Activated CD8-positive, alpha-beta T cell treated with anti-CD3 and anti-CD28 coated beads, Interleukin-2, amount 10 ng/mL, durations not matched to agents 7 days and 5 days (primary cell): ENCODE measurements at regions not wholly inside any gene's neighbourhood (a gene's known extent, or its start where the extent isn't known, plus 50 kb on each side); places are given as distances from the start of the nearest gene placed in this dataset.

ENCODE experiments used
- ATAC-seq: fragments of 150-1000 bp; cut with Tn5 transposase; one replicate; pipeline ENCODE4 v1.10.0; 2021; ENCODE audit warnings: moderate library complexity
- CTCF ChIA-PET: fragments of 350-600 bp; sonication (Branson Sonifier 250); formaldehyde crosslinking; loops from one replicate; lab custom pipeline; 2021; ENCODE audit warnings: antibody characterized with exemption; lab: Charles Lee
- POLR2A ChIA-PET: fragments of 350-600 bp; sonication (Branson Sonifier 250); formaldehyde crosslinking; loops from one replicate; lab custom pipeline; 2021; ENCODE audit warnings: antibody characterized with exemption; lab: Charles Lee
- DNase-seq: peaks from one replicate; pipeline ENCODE4 v3.0.0-alpha.2; 2020
- H3K27ac Mint-ChIP-seq: one replicate; pipeline ENCODE4 v1.8.0; 2021; ENCODE audit warnings: mild to moderate bottlenecking, mixed read lengths
- H3K27me3 Mint-ChIP-seq: one replicate; pipeline ENCODE4 v1.8.0; 2021; ENCODE audit warnings: low read depth, mixed read lengths
- H3K36me3 Mint-ChIP-seq: one replicate; pipeline ENCODE4 v1.8.0; 2021; ENCODE audit warnings: low read depth, mixed read lengths
- H3K4me1 Mint-ChIP-seq: one replicate; pipeline ENCODE4 v1.8.0; 2021; ENCODE audit warnings: low read depth, mixed read lengths
- H3K4me3 Mint-ChIP-seq: one replicate; pipeline ENCODE4 v1.8.0; 2021; ENCODE audit warnings: mild to moderate bottlenecking, mixed read lengths
- H3K9me3 Mint-ChIP-seq: one replicate; pipeline ENCODE4 v1.8.0; 2022; ENCODE audit warnings: mixed read lengths; ENCODE audit not compliant: insufficient read depth

- Mint-ChIP-seq H3K36me3 (no peaks in the 10 kb centered on the region), H3K4me1 (no peaks in the 10 kb centered on the region), H3K4me3 (no peak overlapping the region), H3K27ac (no peak overlapping the region), H3K9me3 (peaks cover 14% of the 10 kb centered on the region), H3K27me3 (no peaks in the 10 kb centered on the region)
- ChIA-PET CTCF (no interaction called here), POLR2A (no interaction called here)
- ATAC-seq, result no peak
- DNase-seq, result no peak
These were observed 767.1 kb upstream of the API5 start for GRCh38 chr11:42544726-42545125.

- no peak for ATAC-seq
- H3K27me3 Mint-ChIP-seq, result no peaks in the 10 kb centered on the region
- H3K4me3 Mint-ChIP-seq, result no peak overlapping the region
- H3K9me3 Mint-ChIP-seq, result peaks cover 14% of the 10 kb centered on the region
- H3K36me3 Mint-ChIP-seq, result no peaks in the 10 kb centered on the region
- H3K27ac Mint-ChIP-seq, result no peak overlapping the region
- H3K4me1 Mint-ChIP-seq, result no peaks in the 10 kb centered on the region
- DNase-seq, result no peak
- ChIA-PET POLR2A (no interaction called here), CTCF (no interaction called here)
These were observed 765.8 kb upstream of the API5 start for GRCh38 chr11:42545954-42546353.

GRCh38 chr11:42552786-42553185, 759.0 kb upstream of the API5 start:
- ChIA-PET CTCF (no interaction called here), POLR2A (no interaction called here)
- Mint-ChIP-seq H3K27ac (no peak overlapping the region), H3K27me3 (no peaks in the 10 kb centered on the region), H3K4me1 (no peaks in the 10 kb centered on the region), H3K9me3 (peaks cover 3% of the 10 kb centered on the region), H3K4me3 (no peak overlapping the region), H3K36me3 (no peaks in the 10 kb centered on the region)
- DNase-seq (no peak), ATAC-seq (no peak)

GRCh38 chr11:42555190-42555589, 756.6 kb upstream of the API5 start:
- no peak overlapping the region for H3K4me3 Mint-ChIP-seq
- H3K4me1 Mint-ChIP-seq, result no peaks in the 10 kb centered on the region
- ChIA-PET POLR2A (no interaction called here), CTCF (no interaction called here)
- H3K27ac Mint-ChIP-seq, result no peak overlapping the region
- peaks cover 7% of the 10 kb centered on the region for H3K9me3 Mint-ChIP-seq
- DNase-seq, result no peak
- H3K27me3 Mint-ChIP-seq, result no peaks in the 10 kb centered on the region
- no peak for ATAC-seq
- H3K36me3 Mint-ChIP-seq, result no peaks in the 10 kb centered on the region

DNA sequence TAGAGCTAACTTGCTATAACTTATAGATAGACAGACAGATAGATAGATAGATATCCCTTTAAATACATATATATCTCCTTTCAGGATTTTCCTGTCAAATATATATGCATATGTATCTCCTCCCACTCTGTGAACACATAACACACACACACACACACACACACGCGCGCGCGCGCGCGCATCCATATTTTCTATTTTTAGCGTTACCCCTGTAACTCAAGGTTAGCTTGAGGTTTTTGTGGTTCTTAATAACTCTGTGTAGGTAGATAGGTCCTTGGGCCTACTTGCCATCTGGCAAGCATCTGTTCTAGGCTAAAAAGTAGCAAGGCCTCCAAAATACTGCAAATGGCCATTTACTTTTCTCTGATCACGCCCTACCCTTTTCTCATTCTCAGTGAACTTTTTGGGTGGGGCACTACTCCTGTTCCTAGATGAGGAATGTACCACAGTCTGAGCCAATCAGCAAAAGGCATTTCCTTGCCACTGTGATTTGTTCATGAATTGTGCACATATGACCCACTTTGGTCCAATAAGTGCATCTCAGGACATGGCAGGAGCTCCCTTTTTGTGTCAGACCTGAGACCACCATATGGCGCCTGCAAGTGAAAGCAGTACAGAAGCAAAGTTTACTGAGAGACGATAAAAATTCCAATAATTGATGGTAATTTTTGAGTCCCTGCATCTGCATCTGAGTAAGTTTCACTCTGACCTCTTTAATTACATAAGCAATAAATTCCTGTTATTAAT, 740.5 kb upstream of the API5 start:
- ChIA-PET POLR2A (no interaction called here), CTCF (no interaction called here)
- H3K4me1 Mint-ChIP-seq, result no peaks in the 10 kb centered on the region
- H3K27me3 Mint-ChIP-seq, result no peaks in the 10 kb centered on the region
- H3K36me3 Mint-ChIP-seq, result no peaks in the 10 kb centered on the region
- H3K4me3 Mint-ChIP-seq, result no peak overlapping the region
- H3K9me3 Mint-ChIP-seq, result peaks cover 24% of the 10 kb centered on the region
- ATAC-seq (no peak), DNase-seq (no peak)
- no peak overlapping the region for H3K27ac Mint-ChIP-seq

GRCh38 chr11:42571878-42572610, 739.8 kb upstream of the API5 start:
- ChIA-PET POLR2A (no interaction called here), CTCF (no interaction called here)
- H3K4me1 Mint-ChIP-seq, result no peaks in the 10 kb centered on the region
- no peak for ATAC-seq
- H3K36me3 Mint-ChIP-seq, result no peaks in the 10 kb centered on the region
- H3K4me3 Mint-ChIP-seq, result no peak overlapping the region
- H3K9me3 Mint-ChIP-seq, result peaks cover 24% of the 10 kb centered on the region
- H3K27ac Mint-ChIP-seq, result no peak overlapping the region
- no peaks in the 10 kb centered on the region for H3K27me3 Mint-ChIP-seq
- DNase-seq, result no peak

- ATAC-seq (no peak), DNase-seq (no peak)
- POLR2A ChIA-PET, result no interaction called here
- no peak overlapping the region for H3K4me3 Mint-ChIP-seq
- H3K27ac Mint-ChIP-seq, result no peak overlapping the region
- H3K36me3 Mint-ChIP-seq, result no peaks in the 10 kb centered on the region
- H3K9me3 Mint-ChIP-seq, result peaks cover 20% of the 10 kb centered on the region
- CTCF ChIA-PET, result no interaction called here
- no peaks in the 10 kb centered on the region for H3K4me1 Mint-ChIP-seq
- H3K27me3 Mint-ChIP-seq, result no peaks in the 10 kb centered on the region
These were observed 735.5 kb upstream of the API5 start for GRCh38 chr11:42576318-42576717.

DNA sequence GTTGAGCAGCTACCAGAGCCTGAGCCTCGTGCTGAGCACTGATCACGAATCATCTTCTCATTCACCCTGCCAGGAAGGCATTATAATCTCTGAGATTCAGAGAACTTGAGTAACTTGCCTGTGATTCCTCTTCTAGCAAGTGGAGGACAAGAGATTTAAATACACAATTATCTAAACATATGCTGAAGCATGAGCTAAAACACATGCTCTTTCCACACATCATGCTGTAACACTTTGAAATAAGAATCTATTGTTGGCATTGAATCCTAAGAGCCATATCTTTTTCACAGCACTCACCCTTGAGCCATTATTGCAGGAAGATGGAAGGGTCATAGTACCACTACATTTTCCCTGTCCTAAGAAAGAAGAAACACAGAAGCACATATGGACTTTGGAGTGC, 722.5 kb upstream of the API5 start:
- Mint-ChIP-seq H3K4me3 (no peak overlapping the region), H3K9me3 (no peaks in the 10 kb centered on the region), H3K4me1 (no peaks in the 10 kb centered on the region), H3K27ac (no peak overlapping the region), H3K36me3 (no peaks in the 10 kb centered on the region), H3K27me3 (no peaks in the 10 kb centered on the region)
- DNase-seq (no peak), ATAC-seq (no peak)
- POLR2A ChIA-PET, result no interaction called here
- CTCF ChIA-PET, result no interaction called here

DNA sequence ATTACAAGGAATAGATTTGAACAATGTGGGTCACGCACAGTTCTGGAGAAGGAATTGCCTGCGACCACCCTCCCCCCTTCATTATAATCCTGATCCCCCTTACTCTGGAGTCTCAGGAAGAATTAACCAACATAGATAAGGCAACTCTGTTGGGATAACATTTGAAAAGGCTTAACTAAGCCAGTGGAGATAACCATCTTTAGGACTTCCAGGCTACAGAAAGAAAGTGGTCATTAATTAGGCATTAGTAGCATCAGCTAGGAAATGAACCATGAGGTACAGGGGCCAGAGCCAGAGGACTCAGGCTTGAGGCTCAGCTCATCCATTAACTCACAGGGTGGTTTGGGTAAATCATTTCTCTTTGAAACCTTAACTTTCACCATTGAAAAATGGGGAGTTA, 720.0 kb upstream of the API5 start:
- H3K36me3 Mint-ChIP-seq, result no peaks in the 10 kb centered on the region
- H3K4me1 Mint-ChIP-seq, result no peaks in the 10 kb centered on the region
- no peaks in the 10 kb centered on the region for H3K27me3 Mint-ChIP-seq
- H3K27ac Mint-ChIP-seq, result no peak overlapping the region
- ATAC-seq (no peak), DNase-seq (no peak)
- no peak overlapping the region for H3K4me3 Mint-ChIP-seq
- POLR2A ChIA-PET, result no interaction called here
- H3K9me3 Mint-ChIP-seq, result no peaks in the 10 kb centered on the region
- CTCF ChIA-PET, result no interaction called here

DNA sequence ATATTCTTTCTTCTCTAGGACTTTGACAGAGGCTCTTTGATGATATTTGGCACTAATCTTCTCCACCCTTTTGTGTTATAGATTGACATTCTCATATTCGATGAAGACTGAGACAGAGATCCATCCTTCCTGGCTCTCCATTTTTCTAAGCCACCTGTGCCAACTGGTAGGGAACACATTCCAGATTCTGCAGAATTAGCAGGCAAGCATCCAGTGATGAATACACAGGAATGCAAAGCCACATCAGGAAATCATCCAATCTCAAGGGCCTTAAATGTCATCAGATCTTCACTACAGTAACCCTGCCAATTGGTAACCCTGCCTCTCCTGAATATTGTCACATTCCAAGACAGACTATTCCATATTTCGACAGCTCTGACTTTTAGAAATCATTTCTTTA, 718.4 kb upstream of the API5 start:
- Mint-ChIP-seq H3K36me3 (no peaks in the 10 kb centered on the region), H3K27ac (no peak overlapping the region), H3K9me3 (no peaks in the 10 kb centered on the region), H3K4me3 (no peak overlapping the region), H3K27me3 (no peaks in the 10 kb centered on the region), H3K4me1 (no peaks in the 10 kb centered on the region)
- ATAC-seq (no peak), DNase-seq (no peak)
- CTCF ChIA-PET, result no interaction called here
- POLR2A ChIA-PET, result no interaction called here

- Mint-ChIP-seq H3K27ac (no peak overlapping the region), H3K27me3 (no peaks in the 10 kb centered on the region), H3K9me3 (no peaks in the 10 kb centered on the region), H3K4me1 (no peaks in the 10 kb centered on the region), H3K4me3 (no peak overlapping the region), H3K36me3 (no peaks in the 10 kb centered on the region)
- DNase-seq, result no peak
- POLR2A ChIA-PET, result no interaction called here
- ATAC-seq, result no peak
- CTCF ChIA-PET, result no interaction called here
These were observed 715.9 kb upstream of the API5 start for GRCh38 chr11:42595876-42596275.

DNA sequence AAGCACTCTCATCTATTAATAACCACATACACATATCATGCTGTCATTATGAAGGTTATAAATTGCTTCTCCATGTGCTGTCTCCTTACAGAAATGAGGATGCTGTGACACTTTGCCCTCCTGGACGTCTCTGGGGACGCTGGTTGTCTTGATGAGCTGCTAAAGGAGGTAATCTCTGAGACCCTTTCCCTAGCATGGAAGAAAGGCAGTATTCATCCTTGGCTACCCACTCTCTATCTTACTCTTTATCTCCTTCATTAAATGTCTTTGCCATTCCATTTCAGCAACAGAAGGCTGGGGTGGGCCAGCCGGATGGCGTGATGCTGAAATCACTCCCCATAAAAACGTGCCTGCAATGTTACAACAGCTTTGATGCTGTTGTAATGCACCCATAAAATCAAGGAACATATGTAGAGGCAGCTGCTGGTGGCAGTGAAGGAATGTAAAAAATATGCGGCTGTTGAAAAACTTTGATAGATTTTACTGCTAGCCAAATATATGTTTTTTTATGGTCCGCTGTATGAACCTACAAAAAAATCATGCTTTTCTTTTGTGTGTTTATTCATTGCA, 715.1 kb upstream of the API5 start:
- no peak for ATAC-seq
- Mint-ChIP-seq H3K4me3 (no peak overlapping the region), H3K27me3 (no peaks in the 10 kb centered on the region), H3K4me1 (no peaks in the 10 kb centered on the region), H3K27ac (no peak overlapping the region), H3K9me3 (no peaks in the 10 kb centered on the region), H3K36me3 (no peaks in the 10 kb centered on the region)
- ChIA-PET CTCF (no interaction called here), POLR2A (no interaction called here)
- no peak for DNase-seq
